Activated T-cell treated with anti-CD3 and anti-CD28 coated beads for 1 hour (primary cell): ENCODE measurements at regions not wholly inside any gene's neighbourhood (a gene's known extent, or its start where the extent isn't known, plus 50 kb on each side); places are given as distances from the start of the nearest gene placed in this dataset.

Experiments used
- DNase-seq: peaks from one replicate; pipeline ENCODE4 v3.0.0-alpha.2; 2020; ENCODE audit warnings: low read depth

- DNase-seq, result no peak
Measured at GRCh38 chr11:122232985-122233384, 117.0 kb upstream of the BLID start.

GRCh38 chr11:122230385-122230755, 114.4 kb upstream of the BLID start:
- DNase-seq, result no peak

- DNase-seq, result no peak
Measured at GRCh38 chr11:122229481-122230384, 113.7 kb upstream of the BLID start.

- no peak for DNase-seq
Measured at GRCh38 chr11:122229078-122229477, 113.1 kb upstream of the BLID start.

- DNase-seq, result no peak
Measured at GRCh38 chr11:122226810-122227379, 110.9 kb upstream of the BLID start.

GRCh38 chr11:122224867-122225266, 108.9 kb upstream of the BLID start:
- DNase-seq, result no peak

GRCh38 chr11:122220321-122220720, 104.3 kb upstream of the BLID start:
- no peak for DNase-seq

- no peak for DNase-seq
Measured at GRCh38 chr11:122219791-122220190, 103.8 kb upstream of the BLID start.

- no peak for DNase-seq
Measured at GRCh38 chr11:122215244-122215992, 99.4 kb upstream of the BLID start.

GRCh38 chr11:122214567-122214966, 98.6 kb upstream of the BLID start:
- DNase-seq, result no peak

- DNase-seq, result no peak
Measured at GRCh38 chr11:122214080-122214479, 98.1 kb upstream of the BLID start.

- no peak for DNase-seq
Measured at GRCh38 chr11:122213171-122213570, 97.2 kb upstream of the BLID start.

- no peak for DNase-seq
Measured at GRCh38 chr11:122210367-122210997, 94.5 kb upstream of the BLID start.

GRCh38 chr11:122209619-122210366, 93.8 kb upstream of the BLID start:
- DNase-seq, result no peak

GRCh38 chr11:122207921-122208764, 92.1 kb upstream of the BLID start:
- DNase-seq, result no peak

GRCh38 chr11:122207505-122207904, 91.5 kb upstream of the BLID start:
- no peak for DNase-seq

- DNase-seq, result no peak
Measured at GRCh38 chr11:122205036-122205435, 89.0 kb upstream of the BLID start.

GRCh38 chr11:122204206-122204605, 88.2 kb upstream of the BLID start:
- DNase-seq, result no peak

GRCh38 chr11:122202951-122203456, 87.0 kb upstream of the BLID start:
- DNase-seq, result no peak

- no peak for DNase-seq
Measured at GRCh38 chr11:122202161-122202950, 86.3 kb upstream of the BLID start.
